Umbilical cord (tissue), 1 donor: ENCODE measurements at regions not wholly inside any gene's neighbourhood (a gene's known extent, or its start where the extent isn't known, plus 50 kb on each side); places are given as distances from the start of the nearest gene placed in this dataset.
A peak's percentile ranks its signal among the peaks of the same experiment; 100 is the strongest.

Experiments
- DNase-seq: peaks from one replicate; pipeline ENCODE4 v3.0.0-alpha.2; 2015; ENCODE audit warnings: low spot score

DNA sequence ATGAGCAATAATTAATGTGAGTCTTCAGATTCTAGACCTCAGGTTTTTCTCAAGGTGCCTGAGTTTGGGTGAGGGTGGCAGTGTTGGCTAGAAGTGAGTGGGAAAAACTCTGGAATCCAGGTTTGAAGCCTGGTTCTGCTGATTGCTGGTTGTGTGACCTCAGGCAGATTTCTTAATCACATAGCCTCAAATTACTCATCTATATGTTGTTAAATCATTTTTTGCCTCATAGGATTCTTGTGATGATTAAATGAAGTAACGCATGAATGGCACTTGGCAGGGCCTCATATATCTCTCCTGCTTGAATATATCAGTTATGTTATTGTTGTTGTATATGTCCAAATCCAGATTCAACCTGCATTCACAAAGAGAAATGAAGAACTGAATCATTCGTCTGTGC, 60.5 kb downstream of the NR2F2 start:
- no peak for DNase-seq

DNA sequence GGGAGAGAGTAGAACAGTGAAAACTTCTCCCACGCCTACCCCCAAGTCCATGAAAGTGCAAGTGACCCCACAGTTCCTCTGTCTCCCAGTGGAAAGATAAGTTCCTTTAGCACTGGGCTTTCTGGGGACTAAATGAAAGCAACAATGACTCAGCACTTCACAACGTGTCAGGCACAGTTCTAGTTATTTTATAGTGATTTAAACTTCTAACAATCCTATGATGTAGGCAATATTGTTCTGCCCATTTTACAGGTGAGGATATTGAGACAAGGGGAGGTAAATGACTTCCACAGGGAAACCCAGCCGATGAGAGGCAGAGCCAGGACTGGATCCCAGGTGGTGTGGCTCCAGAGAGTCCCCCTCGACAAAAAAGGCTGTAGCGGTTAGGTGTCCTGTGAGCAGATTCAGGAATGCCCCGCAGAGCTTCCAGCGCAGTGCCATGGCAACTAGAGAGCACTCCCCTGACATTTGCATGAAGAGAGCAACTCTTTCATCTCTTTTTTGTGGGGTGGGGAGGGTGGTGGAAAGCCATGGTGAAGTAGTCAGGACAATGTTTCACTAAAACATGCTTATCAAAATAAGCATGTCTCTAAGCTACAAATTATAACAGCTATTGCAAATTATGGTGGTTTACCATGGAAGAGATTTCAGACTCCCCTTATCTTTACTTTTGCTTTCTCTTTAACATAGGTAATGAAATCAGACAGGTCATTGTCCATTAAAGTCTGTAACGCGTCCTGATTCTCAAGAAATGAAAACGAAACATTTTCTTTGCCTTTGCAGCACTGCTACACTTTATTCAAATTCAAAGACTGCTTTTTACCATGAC, 62.1 kb downstream of the NR2F2 start:
- DNase-seq = no peak

DNA sequence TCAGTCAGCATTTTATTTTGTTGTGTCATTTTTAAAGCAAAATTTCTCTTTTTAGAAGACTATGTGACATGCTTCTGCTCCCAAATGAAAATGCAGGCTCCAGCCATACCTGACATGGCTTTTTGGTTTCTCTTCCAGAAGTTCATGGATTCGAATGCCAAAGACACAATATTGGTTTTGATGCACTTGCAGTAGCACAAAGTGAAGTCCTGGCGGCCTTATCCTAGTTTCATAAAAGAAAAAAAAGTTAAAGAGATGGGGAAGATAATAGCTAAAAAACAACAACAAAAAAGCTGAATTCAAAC, 62.7 kb downstream of the NR2F2 start:
- no peak for DNase-seq

DNA sequence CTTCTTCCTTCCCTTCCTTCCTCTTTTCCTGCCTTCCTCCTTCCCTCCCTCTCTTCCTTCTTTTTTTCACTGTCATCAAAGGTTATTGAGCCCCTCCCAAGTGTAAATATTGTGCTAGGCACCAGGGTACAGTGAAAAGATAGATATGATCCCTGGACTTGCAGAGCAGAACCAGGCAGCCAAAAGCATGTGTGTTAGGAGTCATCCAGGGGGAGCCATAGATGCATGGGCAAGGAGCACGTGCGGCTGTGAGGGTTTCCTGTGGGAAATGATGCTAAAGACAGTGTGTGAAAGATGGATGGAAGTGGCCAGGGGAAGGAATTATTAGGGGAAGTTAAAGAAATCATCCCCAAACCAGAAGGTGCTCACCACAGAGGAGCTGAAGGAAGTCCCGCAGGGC, 65.2 kb downstream of the NR2F2 start:
- DNase-seq = no peak

DNA sequence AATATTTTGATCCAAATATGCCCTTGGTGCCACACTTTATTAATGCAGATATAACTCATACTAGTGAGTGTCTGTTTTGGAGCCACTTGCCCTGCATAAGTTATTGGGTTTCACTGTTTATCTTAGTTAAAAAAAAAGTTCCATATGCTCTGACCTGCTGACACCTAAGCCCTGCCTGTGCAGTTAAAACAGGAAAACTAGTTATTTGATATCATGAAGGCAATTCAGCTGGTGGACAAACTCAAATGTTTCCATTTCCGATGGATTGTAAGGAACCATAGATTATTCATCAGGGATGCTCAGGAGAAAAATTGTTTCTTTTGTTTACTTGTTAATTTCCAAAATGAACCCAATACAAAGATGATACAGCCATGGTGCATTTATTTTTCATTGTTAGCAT, 68.3 kb downstream of the NR2F2 start:
- no peak for DNase-seq

DNA sequence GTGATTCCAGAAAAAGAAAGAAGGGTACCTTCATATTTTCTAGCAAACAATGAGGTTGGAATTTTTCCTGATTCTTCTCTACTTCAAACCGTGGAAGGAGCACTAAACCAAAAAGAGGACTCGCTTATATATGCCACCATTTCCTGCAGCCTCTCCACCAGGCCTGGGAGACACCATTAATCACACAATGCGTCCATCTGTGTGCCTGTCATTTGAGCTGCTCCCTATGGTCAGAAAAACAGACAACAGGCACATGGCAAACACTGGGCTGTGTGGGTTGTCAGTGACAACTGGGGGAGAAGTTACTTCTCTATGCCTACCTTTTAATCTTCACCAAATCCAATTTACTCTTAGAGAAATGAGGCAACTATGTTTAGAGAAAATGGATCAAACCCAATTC, 71.9 kb downstream of the NR2F2 start:
- DNase-seq = no peak

DNA sequence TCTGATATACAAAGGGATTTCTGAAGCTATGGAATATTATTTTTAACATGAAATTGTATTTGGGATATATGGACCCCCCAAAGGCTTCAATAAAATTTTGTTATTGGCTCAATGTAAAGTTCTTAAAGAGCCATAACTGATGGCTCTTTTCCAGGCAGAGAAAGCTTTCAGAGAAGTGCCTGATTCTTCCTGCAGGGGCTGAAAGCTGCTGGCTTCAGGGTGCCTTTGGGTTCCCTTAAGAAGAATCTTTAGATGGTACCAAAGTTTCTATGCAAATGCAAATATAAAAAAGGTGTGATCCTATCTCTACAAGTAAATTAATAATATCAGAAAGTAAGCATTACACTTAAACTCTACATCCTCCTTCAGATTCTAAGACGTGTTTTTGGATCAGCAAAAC, 72.6 kb downstream of the NR2F2 start:
- no peak for DNase-seq

DNA sequence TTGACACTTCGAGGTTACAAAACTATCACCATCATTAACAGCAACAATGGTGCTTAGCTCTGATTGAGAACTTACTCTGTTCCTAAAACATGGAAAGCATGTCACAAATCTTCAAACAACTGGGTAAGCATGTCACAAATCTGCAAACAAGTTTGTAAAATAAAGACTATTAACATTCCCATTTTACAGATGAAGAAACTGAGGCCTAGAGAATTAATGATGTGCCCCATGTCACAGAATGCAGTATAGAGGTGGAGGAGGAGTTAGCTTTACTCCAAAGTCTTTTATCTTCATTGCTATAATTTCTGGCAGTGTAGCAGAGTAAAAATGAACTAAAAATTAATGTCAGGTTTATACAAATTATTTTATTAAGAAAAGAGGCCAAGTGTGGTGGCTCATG, 73.4 kb downstream of the NR2F2 start:
- no peak for DNase-seq

DNA sequence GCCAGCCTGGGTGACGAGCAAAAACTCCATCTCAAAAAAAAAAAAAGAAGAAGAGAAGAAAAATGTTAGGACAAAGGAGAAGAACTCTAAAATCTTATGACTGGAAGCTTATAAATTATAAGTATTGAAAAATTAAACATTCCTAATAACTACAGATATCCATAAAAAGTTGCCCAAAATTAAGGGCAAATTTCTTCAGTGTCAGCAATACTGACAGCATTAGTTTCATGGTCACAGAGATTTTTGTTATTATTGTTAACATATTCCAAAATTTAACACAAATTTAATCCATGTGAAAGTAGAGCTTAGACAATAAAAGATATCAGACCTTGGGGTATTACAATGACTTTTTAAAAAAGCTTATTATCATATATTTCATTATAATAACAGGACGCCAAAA, 74.1 kb downstream of the NR2F2 start:
- no peak for DNase-seq

DNA sequence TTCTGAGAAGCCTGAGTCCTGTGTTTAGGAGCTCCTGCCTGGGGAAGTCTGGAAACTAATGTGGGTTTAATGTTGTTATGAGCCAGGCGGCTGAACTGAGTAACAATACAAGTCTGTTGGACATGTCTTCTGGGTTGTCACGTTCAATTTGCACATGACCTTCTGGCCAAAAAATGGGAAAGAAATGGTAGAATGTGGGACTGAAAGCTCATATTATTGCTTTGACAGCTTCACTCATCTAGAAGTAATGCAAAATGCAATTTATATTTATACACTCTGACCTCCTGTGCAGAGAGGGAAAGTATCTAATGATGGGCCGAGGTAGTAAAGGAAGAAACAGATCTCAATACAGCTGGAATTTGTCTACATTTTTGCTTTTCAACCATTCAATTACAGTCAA, 75.8 kb downstream of the NR2F2 start:
- no peak for DNase-seq

DNA sequence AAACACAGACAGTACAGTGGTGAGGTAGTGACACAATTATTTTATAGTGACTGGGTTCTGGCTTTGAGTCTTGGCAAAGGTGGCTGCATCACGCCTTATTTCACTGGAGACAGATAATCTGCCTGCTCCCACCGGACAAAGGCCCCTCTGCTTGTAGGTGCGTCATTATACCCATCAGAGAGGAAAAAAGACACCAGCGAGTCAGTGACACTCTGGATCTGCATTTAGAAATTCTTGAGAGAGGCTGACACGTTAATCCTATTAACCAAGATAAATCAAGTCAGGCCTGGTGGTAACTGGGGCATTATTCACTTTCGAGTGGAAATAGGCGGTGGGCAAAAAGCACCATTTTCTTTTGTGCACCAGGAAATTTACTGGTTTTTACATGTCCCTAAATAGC, 76.2 kb downstream of the NR2F2 start:
- no peak for DNase-seq

DNA sequence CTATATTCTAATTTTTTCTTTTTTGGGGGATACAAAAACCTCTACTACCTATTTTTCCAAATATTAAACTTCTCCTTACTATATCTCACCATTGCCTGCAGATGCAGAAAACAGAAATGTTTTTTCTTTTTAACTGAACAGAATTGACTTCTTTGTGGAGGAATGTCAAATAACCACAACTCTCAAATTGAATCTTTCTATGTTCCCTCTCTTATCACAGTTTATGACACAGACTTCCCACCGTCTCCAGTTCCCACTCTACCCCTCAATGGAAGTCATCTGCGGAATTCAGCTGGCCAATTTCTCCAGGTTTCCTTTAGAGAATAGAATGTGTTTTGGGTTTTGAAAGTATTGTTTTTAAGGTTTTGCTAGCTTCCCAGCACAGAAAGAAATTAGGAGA, 77.0 kb downstream of the NR2F2 start:
- DNase-seq = no peak

DNA sequence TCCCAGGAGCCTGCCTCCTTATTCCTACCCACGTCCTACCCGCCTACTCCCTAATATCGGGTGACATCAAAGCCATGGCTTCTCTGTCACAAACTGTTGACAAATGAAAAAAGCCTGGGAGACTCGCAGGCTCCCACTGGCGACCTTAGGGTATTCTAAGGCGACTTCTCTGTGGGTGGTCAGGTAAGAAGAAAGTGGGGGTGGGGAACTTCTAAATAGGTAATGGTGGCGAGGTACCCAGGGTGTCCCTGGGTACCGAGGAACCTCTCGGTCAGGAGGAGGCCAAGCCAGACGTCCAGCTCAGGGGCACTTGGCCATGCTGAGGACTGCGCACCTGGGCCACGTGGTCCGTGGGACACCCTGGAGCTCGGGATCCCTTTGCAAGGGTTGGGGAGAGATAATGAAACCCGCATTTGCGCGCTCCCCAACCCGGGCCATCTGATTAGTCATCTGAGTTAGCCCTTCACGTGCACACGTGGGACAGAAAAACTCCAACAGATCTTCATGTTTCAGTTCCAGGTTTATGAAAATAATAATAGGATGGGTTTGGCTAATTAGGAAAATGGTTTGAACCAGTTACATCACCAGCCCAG, 78.2 kb downstream of the NR2F2 start:
- no peak for DNase-seq

DNA sequence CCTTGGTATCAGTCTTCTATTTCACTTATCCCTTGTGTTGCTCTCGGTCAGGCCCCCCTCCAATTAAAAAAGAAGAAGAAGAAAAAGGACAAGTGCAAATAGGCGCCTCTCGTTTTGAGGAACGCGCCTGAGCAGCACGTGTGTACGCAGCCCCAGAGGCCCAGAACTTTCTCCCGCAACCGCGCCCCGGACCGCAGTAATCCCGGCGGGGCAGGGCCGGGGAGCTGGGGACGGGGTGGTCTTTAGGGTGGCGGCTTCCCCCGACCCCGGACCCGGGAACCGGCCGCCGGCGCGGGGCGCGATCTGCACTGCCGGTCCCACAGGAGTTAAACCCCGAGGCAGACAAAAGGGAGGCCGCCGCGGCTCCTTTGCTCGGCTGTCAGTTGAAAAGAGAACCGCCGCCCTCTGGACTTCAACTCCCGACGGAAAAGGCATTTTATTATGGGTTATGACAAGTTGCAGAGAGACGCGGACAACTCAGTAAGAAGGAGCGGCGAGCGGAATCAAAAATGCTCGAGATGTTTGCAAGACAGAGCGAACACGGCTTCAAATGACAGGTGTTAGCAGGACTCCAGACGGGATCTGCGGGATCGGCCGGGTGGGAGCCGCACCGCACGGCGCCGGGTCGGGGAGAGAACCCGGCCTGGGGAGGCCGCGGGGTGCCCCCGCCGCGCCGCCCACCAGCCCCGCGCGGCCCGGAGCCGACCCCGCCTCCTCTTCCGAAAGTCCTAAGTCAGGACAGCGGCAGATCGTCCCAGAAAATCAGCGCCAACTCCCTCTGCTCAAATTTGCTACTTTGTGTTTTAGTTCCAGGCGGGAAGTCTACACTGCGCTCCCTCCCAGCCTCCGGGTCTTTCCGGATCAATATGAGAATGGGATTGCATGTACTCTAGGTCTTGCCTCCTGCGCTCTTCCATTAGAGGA, 79.0 kb downstream of the NR2F2 start:
- peak; percentile 18 for DNase-seq

DNA sequence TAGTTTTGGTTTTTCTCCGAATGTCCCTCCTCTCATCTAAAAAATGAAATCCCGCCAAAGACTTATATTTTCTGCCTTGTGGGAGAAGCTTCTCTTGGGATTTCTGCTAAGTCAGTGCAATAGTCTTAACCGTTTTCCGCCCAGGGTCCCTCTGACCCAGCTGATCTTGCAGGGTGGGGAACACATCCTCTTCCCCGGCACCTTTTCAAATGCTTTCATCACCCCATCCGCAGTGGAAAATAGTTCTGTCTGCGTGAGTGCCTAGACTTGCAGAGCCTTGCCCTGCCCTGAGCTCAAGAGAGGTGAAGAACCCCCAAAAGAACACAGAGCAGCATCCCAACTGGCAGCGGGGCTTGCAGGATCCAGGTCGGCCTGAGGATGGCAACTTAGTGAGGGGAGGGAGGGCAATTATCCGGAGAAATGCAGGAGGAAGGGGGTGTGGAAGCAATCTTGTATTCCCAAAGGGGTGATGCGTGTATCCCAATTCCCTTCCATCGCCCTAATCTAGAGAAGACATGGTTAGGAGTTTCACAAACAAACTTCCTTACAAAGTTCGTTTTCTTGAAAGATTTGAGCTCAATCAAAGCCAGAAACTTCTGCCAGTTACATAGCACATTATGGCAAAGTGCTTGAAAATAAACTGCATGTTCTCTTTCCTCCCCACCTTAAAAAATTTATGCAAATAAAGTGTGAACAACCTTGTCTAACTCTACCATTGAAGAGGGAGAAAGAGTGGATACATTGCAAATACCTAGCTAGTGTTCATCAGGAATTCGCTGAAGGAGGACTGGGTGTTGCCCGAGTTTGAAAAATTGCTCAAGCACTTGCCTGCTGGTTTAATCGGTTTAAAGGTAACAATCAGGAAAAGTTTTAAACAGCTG, 79.9 kb downstream of the NR2F2 start:
- peak; percentile 35 for DNase-seq

DNA sequence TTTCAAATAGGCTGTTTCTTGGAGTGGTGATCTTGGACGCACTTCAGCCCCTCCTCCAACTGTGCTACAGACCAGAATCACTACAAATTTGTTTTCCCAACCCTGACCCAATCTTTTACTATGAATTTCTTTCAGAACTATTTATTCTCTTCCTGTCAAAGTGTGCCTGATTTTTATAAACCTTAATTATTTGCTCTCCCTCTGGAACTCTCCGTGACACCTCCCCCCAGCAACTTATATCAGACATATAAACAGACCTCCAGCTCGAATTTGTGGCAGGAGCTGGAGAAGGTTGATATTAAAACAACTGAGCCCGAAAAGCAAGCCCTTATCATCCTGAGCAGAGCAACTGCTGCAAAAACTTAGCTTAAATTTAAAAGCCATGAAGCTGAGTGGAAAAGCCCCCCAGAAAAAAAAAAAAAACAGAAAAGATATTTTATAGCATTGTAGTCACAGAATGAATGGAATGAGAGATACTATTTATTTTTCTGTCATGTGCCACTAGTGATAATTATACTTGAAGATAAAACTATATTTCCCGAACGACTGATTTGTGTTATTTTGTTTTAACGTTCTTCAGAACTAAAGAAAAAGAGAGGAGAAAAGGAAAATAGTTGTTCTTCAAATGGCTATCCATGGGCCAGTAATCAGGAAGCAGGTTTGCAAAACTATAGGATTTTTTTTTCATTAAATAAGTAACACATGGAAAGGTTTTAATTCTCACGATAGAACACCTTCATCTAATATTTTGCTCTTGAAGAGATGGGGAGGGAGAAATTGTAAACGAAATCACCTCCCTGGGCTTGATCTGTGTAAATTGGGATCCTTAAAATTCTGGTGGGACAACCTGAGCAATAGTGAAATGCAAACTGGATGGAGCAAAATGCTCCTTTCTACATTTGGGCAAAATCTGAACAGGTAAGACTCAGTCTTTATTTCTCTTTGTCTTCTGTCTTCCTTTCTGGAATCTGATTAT, 80.8 kb downstream of the NR2F2 start:
- no peak for DNase-seq

DNA sequence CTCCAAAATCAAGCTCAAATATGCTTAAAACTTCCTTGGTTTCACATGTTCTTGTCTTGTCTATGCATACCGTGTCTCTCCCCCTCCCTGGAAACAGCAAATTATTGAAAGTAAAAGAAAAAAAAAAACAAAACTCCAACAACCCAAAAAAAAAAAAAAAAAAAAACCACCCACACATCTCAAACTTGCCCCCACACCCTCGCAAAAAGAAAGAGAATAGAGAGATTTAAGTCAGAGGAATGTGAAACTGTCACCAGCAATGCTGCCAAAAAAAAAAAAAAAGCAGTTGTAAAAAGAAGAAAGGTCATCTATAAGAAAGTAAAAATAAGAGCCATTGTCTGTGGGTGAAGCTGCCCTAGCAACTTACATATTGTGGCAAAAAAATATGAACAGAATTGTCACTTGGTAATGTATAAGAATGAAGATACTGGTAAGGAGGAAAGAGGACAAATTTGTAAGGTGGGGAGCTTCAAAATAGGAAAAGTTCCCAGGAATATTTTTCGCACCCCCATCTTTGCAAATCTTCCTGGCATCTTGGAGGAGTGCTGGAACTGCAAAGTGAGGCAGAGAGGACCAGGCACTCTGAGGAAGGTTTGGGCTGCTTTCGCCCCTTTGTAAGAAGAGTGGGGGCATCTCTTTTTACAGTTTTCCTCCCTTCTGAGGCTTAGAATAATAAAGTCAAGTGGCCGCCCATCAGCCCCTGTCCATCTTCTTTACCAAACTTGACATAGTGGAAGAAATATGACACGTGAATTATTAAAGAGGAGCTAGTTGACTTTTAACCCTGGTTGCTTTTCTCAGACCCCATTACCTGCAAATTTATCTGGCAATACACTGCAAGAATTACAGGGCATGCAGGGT, 81.8 kb downstream of the NR2F2 start:
- no peak for DNase-seq

DNA sequence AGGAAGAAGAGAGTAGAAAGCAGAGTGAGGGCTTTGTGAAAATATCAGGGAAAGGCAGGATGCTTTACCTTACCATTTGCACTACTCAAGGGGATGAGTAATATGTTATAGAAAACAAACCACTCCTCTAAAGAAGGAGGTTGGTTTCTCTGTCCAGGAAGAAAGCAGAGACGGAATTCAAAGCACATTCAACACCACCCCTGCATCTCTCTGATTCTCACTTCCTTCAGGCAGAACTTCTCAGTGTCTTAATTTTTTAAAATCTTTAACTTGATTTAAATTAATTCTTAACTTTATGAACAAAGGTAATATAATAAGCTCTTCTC, 82.4 kb downstream of the NR2F2 start:
- no peak for DNase-seq

DNA sequence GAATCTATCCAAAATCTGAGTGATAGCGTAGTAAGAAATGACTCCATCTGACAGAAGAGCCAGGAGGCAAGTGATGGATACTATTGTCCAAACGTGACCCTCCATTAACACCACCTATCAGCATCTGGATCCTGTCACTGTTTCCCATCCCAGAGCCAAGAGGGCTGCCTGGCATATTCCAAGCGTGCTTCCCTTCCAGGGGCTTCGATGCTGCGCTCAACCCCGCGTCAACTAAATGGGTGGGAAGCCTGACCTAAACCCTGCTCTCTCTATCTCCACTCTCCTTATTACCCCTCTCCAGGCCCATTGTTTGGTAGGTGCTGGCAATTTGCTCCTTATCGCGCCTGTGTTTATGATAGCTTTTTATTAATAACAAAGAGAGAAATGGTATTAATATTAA, 83.2 kb downstream of the NR2F2 start:
- DNase-seq = no peak

DNA sequence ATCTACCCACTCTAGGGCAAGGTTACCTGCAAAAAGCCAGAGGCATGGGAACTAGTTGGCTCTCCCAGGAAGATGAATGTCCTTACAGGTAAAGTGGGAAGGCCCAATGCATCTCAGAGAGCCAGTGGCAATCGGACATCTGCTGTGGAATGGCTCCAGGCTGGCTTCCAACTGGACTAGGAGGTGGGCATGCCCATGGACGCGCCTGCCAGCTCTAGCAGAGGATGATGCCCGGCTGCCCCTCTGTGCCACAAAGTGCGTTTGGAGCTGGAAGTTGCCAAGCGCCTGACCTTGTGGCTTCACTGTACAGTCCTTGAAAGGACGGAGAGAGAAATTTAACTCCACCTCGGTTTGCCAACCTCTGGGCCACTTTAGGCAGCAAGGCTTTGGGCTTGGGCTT, 84.4 kb downstream of the NR2F2 start:
- no peak for DNase-seq
